ENCODE measurements at regions not wholly inside any gene's neighbourhood (a gene's known extent, or its start where the extent isn't known, plus 50 kb on each side); places are given as distances from the start of the nearest gene placed in this dataset.

DNA sequence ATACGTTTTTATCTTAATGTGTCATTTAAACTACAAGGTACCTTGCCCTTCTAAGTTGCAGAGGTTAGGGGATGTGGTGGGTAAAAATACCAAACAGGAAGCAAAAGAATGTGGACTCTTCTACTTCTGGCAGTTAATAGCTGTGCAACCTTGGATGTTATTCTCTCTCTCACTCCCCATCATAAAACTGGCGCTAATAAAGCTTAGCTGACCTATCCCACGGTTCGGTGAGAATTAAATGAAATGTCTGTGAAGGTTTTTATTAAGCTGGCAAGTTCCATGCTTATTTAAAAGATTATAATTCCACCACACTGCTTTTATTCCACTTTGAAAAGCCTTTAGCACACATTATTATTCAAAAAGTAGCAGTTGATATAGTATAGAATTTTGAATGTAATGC lies 127.8 kb upstream of the SLC22A23 start:
- TF ChIP-seq, protein P1, sequence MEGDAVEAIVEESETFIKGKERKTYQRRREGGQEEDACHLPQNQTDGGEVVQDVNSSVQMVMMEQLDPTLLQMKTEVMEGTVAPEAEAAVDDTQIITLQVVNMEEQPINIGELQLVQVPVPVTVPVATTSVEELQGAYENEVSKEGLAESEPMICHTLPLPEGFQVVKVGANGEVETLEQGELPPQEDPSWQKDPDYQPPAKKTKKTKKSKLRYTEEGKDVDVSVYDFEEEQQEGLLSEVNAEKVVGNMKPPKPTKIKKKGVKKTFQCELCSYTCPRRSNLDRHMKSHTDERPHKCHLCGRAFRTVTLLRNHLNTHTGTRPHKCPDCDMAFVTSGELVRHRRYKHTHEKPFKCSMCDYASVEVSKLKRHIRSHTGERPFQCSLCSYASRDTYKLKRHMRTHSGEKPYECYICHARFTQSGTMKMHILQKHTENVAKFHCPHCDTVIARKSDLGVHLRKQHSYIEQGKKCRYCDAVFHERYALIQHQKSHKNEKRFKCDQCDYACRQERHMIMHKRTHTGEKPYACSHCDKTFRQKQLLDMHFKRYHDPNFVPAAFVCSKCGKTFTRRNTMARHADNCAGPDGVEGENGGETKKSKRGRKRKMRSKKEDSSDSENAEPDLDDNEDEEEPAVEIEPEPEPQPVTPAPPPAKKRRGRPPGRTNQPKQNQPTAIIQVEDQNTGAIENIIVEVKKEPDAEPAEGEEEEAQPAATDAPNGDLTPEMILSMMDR (conservative IDR thresholded peaks at IDR 0.05; ENCODE audit: low read length) = no peak
- no peak for TF ChIP-seq EZH2phosphoT487 (IDR thresholded peaks at IDR 0.05; ENCODE audit: borderline replicate concordance, low read depth, low read length)

All from OCI-LY7 (cell line).